SIG-M5 treated with dmso at 0.1 percent for 504 hours (cell line): ENCODE measurements at regions not wholly inside any gene's neighbourhood (a gene's known extent, or its start where the extent isn't known, plus 50 kb on each side); places are given as distances from the start of the nearest gene placed in this dataset.

Experiments
- DNase-seq: peaks from one replicate; lab custom pipeline; 2025; ENCODE audit not compliant: unreplicated experiment; lab: John Stamatoyannopoulos, UW

GRCh38 chr12:77504466-77504865 lies 326.2 kb upstream of the NAV3 start:
- DNase-seq, result no peak

- DNase-seq, result no peak
Measured at GRCh38 chr12:77500089-77500488, 330.6 kb upstream of the NAV3 start.

DNA sequence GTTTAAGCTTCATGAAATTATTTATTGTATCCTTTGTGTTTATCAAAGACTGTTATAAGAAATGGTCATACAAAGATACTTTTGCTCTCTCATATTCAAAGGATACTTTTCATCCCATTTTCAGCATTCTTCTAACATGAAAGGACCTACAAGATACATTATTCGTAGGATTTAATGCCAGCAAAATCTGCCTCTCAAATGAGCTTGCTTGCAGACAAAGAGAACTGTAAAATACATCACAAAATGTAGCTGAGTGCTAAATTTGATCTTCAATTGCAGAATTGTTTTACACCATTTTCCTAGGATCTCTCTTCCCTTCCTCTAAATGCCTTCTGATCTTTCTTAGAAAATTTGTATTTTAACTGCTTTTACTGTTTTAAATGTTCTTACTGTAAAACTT lies 333.0 kb upstream of the NAV3 start:
- no peak for DNase-seq

DNA sequence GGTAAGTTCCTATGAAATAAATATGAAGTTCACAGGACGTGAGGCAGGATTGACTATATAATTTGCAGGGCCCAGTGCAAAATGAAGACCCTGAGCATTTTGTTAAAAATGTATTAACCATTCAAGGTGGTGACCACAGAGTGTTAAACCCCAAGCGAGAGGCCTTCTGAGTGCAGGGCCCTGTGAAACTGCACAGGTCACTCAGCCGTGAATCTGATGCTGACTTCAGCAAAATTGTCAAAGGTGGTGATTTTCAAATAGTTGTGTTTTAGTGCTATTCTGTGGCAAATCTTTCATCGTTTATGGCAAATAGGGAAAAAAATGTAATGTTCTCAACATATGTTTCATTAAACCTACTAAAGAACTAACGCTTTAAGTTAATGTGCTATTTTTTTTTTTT lies 334.0 kb upstream of the NAV3 start:
- DNase-seq, result no peak

DNA sequence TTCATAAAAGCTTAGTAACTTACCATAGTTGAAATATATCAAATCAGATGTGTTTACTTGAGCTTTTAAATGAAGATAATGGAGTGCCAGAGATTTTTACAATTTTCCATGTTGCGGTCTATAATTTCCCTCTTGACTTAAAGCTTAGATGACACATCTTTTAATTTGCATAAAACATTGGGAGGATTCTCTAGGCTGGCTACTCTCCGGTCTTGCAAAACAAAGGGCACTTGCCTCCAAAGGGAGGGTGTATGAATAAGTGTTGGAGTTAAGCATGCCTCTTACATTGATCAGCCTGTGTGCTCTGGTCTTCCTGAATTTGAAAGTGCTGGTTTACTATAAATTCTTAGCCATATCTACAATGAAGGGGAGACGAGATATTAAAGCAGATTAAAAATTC lies 336.4 kb upstream of the NAV3 start:
- no peak for DNase-seq

- DNase-seq, result no peak
Measured at GRCh38 chr12:77493302-77494168, 337.2 kb upstream of the NAV3 start.

DNA sequence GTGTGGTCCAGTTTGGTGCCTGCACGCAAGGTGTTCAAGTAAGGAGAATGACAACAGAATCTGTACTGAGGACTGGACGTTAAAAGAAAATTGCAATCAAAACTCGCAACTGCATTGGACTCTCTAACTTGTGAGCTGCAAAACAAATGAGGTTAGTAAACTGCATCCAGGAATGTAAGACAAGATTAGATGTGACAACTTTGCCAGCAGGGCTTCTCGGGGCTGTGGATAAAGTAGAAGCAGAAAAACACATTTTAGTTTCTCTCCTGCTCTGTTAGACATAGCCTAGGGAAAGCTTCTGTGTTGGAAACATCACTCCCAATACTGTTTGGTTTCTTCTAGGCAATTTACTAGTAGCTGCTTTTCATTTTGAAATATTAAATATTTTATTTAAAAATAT lies 338.2 kb upstream of the NAV3 start:
- no peak for DNase-seq

GRCh38 chr12:77489331-77489970 lies 341.2 kb upstream of the NAV3 start:
- DNase-seq, result no peak

DNA sequence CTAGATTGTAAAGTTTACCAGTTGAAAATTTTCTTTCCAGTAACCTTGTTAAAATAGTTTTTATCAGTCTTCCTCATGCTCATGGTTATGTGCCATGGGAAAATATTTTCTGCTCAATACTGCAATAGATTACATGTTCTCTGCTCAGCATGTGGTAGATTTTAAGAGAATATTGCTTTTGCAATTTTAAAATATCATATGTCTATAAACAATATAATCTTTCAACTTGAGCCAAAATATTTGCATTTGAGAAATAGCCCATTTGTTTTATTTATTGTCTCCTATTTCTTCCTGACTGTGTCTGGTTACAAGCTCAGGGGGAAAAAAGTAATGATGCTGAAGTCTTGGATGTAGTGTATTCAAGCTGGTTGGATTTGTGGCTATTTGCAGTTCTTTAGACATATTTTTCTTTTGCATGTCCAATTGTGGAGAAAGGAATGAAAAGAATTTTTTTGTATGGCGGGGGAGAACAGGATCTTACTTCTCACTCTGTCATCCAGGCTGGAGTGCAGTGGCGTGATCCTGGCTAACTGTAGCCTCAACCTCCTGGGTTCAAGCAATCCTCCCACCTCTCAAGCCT lies 342.6 kb upstream of the NAV3 start:
- no peak for DNase-seq

DNA sequence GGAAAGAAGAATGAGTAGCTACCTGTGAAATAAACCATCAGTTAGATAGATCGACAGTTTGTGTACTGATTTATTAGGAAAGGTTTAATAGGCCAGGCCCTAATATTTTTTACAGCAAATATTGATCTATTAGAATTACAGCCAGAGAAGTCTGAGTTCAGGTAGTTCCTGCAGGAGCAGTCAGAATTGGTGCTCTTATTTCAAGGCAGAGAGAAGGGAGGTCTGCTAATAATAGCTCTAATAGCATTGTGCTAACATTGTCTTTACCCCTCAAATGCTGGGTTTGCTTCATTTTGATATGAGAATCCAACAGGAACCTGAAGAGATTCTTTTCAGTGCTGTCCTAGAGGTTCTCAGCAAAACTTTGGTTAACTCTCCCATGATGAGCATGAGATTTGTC lies 343.8 kb upstream of the NAV3 start:
- no peak for DNase-seq

- no peak for DNase-seq
Measured at GRCh38 chr12:77485961-77486854, 344.5 kb upstream of the NAV3 start.

DNA sequence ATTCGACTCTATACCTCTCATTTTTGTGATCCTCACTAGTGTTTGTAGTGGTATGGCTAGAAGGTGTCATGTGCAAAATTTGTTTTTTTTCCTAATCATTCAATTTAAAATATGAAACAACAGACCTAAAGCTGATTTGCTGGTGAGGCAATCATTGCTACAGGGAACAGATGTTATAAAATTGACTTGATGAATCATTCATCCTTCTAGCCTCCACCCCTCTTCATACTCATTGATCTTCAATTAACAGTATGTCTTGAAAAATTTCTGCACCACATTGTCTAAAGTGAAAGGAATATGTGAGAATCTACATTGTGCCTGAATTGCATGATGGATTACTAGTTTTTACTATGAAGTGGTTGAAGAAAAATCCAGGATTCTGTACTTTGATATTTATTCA lies 349.0 kb upstream of the NAV3 start:
- DNase-seq, result no peak

GRCh38 chr12:77477907-77478533 lies 352.7 kb upstream of the NAV3 start:
- no peak for DNase-seq

- no peak for DNase-seq
Measured at GRCh38 chr12:77471801-77472200, 358.9 kb upstream of the NAV3 start.

DNA sequence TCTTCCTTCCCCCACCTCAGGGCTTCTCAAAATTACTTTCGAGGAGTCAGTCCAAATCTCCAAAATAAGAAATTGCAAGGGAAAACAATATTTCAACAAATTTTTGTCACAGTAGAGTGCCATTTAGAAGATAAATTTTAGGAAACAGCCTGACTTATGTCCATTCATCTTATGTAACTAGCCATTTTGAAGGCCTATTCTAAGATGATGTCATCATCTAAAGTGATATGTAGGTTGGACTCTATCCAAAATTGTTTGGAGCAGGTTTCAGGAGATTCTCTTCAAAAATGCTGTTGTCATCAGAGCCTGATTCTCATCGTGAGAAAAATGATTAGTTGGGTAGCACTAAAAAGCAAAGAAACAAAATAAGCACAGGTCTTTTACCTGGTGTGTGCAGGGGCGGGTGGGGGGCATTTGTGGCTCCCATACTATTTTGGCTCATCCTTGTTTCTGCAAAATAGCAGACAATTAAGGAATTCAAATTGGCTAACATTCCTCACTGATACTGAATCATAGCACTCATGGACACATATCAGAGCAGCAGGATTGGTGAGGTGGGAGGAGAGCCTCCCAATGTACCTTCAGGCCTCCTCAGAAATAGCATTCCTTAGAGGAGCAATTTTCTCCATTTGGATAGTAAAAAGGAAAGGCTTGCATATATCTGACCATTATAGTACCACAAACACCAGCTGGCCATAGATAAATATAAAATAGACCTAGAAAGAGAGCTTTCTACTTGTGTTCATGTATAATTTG lies 360.9 kb upstream of the NAV3 start:
- no peak for DNase-seq

GRCh38 chr12:77442633-77443032 lies 377.3 kb upstream of the E2F7 start:
- no peak for DNase-seq

- DNase-seq, result no peak
Measured at GRCh38 chr12:77439749-77440148, 374.4 kb upstream of the E2F7 start.

DNA sequence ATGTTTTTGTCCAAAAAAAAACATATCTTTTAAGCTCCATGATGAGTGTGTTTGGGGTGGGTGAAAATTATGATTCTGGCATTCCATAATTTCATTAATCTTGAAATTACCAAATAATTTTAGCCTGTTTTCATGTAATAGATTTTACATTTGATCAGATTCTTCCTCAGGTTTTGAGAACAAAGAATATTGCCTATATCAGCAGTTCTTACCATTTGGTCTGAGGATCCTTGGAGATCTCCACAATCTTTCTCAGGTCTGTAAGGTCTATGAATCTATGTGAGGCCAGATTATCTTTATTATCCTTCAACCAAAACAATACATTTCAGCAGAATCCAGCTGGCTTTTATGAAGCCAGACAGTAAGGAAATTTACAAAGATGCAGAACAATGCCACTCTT lies 373.3 kb upstream of the E2F7 start:
- no peak for DNase-seq

DNA sequence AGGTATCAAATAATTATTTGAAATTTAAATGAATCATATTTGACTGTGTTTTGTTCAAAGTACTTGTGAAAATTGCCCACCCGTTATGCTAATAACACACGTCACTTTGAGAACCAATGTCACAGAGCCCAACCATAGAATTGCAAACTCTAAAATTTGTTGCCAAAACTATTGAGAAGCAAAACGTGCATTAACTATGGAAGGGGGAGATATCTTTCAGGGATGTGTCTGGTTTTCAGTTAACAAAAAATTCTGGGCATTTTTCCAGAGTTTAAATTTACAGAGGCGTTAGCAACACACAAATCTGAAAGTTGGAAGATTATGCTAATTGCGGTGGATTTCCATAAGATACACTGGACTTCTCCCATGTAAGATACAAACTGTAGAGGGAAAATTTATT lies 371.8 kb upstream of the E2F7 start:
- DNase-seq, result no peak

GRCh38 chr12:77435446-77436091 lies 370.2 kb upstream of the E2F7 start:
- DNase-seq, result no peak
